Ishikawa (cell line): ENCODE measurements at regions not wholly inside any gene's neighbourhood (a gene's known extent, or its start where the extent isn't known, plus 50 kb on each side); places are given as distances from the start of the nearest gene placed in this dataset.

Experiments
- CEBPB ChIP-seq: IDR thresholded peaks from 2 replicates; pipeline ENCODE4 v1.6.1; 2012
- CREB1 ChIP-seq: IDR thresholded peaks from 2 replicates; pipeline ENCODE4 v1.6.1; 2012; ENCODE audit warnings: low read depth
- EGR1 ChIP-seq: IDR thresholded peaks from 2 replicates; pipeline ENCODE4 v1.6.1; 2012
- EP300 ChIP-seq: IDR thresholded peaks from 2 replicates; pipeline ENCODE4 v1.6.1; 2012; ENCODE audit warnings: borderline replicate concordance
- FOXM1 ChIP-seq: IDR thresholded peaks from 2 replicates; pipeline ENCODE4 v1.6.1; 2012; ENCODE audit warnings: low read depth, borderline replicate concordance
- RAD21 ChIP-seq: IDR thresholded peaks from 2 replicates; pipeline ENCODE4 v1.6.1; 2012; ENCODE audit warnings: low read depth
- REST ChIP-seq: IDR thresholded peaks from 2 replicates; pipeline ENCODE4 v1.6.1; 2012; ENCODE audit warnings: low read depth, mild to moderate bottlenecking
- TAF1 ChIP-seq: IDR thresholded peaks from 2 replicates; pipeline ENCODE4 v1.6.1; 2012; ENCODE audit warnings: low read depth, mild to moderate bottlenecking
- TCF12 ChIP-seq: IDR thresholded peaks from 2 replicates; pipeline ENCODE4 v1.6.1; 2012; ENCODE audit warnings: low read depth
- TEAD4 ChIP-seq: IDR thresholded peaks from 2 replicates; pipeline ENCODE4 v1.6.1; 2012
- YY1 ChIP-seq: IDR thresholded peaks from 2 replicates; pipeline ENCODE4 v1.6.1; 2012; ENCODE audit warnings: low read depth
- ZBTB7A ChIP-seq: IDR thresholded peaks from 2 replicates; pipeline ENCODE4 v1.6.1; 2012; ENCODE audit warnings: low read depth
- TF ChIP-seq, protein P1 (sequence below): IDR thresholded peaks from 2 replicates; pipeline ENCODE4 v1.6.1; 2012

- no peak for TF ChIP-seq CEBPB
- TF ChIP-seq, protein P1, sequence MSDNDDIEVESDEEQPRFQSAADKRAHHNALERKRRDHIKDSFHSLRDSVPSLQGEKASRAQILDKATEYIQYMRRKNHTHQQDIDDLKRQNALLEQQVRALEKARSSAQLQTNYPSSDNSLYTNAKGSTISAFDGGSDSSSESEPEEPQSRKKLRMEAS: no peak
- TF ChIP-seq TAF1: no peak
- TF ChIP-seq ZBTB7A: no peak
- no peak for TF ChIP-seq FOXM1
- TF ChIP-seq EP300: no peak
- no peak for TF ChIP-seq TEAD4
- TF ChIP-seq EGR1: no peak
- TF ChIP-seq YY1: no peak
- no peak for TF ChIP-seq RAD21
- no peak for TF ChIP-seq REST
- no peak for TF ChIP-seq CREB1
- no peak for TF ChIP-seq TCF12
These were observed 427.2 kb downstream of the EPHA4 start for GRCh38 chr2:221144909-221145308.
